SIG-M5 (cell line): ENCODE measurements at regions not wholly inside any gene's neighbourhood (a gene's known extent, or its start where the extent isn't known, plus 50 kb on each side); places are given as distances from the start of the nearest gene placed in this dataset.

Experiments
- DNase-seq: peaks from one replicate; lab custom pipeline; 2025; lab: John Stamatoyannopoulos, UW

DNA sequence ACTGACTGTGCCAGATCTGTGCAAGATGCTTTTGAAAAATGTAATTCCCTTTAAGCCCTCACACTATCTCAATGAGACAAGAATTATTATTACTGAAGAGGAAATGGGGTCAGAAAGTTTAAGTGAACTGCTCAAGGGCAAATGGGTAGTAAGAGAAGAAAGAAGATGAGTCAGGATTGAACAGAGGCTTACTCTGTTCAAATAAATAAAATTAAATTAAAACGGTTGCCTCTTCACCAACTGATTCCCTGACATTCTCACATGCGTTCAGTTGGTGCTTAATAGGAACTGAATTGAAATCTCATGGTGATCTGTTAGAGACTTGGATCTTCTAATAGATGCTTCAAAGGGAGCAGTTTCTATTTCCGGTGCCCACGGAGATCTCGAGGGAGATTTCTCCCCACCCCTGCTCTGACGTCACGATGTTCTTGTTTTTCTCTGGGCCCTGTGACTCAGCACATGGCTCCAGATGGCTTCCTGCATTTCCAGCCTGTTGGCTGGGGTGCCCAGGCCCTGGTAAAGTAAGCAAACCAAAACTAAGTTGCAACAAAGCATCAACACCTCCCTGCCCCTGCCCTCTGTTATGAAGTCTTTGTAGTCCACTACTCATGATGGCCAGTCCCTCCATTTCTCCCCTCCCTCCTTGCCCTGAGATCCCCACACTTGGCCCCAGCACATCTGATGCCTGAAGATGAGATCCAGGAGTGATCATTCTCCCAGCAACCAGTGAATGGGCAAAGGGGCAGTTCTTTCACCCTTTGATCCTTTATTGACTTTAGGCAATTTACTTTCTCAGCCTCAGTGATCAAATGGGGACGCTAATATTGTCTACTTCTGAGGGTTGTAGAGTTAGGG is 106.1 kb upstream of the CPEB4 start:
- no peak for DNase-seq

DNA sequence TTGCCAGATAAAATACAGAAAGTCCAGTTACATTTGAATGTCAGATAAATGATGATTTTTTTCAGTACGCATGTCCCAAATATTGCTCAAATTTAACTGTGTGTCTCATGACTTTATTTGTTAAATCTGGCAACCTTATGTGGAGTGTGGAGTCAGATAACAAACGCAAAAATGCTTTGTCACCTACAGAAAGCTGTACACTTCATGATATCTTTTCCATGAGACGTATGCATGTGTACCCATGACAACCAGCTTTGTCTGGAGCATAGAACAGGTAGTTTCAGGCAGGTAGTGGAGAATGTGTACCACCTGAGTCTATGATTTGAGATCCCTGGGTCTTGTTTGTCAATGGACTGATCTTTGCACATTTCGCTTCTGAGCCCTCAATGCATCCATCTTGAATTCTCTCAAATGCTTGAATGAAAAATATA is 105.5 kb upstream of the CPEB4 start:
- DNase-seq, result no peak

DNA sequence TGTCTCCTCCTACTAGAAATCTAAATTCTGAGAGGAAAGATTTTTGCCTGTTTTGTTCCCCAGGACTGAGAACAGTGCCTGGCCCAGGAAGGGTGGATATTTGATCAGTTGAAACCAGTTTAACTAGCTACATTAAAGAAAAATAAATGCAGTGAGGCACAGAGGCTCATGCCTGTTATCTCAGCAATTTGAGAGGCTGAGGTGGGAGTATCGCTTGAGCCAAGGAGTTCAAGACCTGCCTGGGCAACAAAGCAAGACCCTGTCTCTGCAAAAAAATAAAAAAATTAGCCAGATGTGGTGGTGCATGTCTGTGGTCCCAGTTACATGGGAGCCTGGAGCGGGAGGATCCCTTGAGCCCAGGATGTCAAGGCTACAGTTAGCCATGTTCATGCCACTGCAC is 104.8 kb upstream of the CPEB4 start:
- DNase-seq, result no peak

DNA sequence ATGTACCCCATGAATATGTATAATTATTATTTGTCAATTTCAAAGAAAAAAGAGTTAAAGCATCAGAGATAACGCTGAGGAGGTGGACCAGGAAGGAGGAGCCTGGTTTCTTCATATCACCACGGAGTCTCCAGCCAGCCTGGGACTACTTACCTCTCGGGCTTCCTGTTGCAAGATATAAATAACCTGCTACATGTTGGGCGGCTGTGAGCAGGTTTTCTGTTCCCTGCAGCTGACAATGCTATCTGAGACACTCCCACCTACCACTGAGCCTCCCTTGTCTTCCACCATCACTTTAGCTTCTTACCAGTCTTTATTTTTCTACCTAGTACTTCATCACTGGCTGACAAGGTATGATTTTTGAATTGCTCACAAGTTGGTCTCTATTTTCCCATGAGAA is 102.7 kb upstream of the CPEB4 start:
- DNase-seq, result no peak

DNA sequence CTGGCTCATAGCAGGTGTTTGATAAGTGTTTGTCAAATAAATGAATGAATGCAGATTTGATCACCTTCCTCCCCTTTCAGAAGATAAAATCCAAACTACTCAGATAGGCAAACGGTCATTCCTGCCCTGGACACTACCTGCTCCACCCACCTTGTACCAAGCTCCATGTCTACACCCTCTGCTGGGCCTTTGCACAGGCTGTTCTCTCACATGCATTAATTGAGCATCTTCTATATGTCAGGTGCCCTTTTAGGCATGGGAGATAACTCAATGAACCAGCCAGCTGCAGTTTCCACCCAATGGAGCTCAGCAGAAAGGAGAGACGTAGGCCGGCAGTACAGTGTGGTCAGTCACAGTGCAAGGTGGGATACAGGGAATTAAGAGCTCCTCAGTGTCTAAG is 102.3 kb upstream of the CPEB4 start:
- no peak for DNase-seq

DNA sequence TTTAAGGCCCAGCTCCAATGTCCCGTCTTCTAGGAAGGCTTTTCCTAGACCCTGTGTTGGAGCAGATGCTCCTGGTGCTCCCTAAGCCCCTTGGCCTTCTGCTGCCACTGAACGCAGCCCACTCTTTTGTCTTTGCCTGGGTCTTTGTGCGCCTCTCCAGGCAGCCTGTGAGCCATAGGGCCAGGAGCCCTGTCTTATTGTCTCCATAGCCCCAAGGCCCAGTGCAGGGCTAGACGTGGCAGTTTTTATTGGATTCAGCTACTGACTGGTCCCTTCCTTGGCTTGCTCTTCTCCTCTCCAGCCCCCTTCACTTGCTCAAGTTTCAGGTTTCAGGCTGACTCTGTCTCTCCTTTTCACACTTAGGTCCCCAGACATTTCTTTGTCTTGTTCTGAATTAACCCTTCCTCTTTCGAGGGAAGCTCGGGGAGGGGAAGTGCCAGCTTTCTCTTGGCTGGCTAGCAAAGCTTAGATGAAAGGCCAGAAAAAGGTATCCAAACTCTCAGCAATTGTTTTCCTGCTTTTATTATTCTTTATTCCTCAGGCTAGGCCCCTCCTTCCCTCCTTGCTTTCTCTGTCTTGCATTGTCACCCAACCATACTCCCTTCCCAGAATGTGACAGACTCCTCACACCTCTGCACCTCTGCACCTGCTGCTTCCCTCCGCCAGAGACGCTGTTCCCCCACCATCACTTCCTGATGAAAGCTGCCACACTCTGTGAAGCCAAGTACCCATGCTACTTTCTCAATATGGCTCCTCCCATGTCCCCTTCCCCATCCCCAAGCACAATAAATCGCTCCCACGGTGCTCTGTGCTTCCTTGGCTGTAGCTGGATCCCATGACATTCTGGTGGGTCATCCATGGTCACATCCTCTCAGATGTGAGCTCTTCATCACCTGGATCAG is 101.6 kb upstream of the CPEB4 start:
- DNase-seq, result no peak

DNA sequence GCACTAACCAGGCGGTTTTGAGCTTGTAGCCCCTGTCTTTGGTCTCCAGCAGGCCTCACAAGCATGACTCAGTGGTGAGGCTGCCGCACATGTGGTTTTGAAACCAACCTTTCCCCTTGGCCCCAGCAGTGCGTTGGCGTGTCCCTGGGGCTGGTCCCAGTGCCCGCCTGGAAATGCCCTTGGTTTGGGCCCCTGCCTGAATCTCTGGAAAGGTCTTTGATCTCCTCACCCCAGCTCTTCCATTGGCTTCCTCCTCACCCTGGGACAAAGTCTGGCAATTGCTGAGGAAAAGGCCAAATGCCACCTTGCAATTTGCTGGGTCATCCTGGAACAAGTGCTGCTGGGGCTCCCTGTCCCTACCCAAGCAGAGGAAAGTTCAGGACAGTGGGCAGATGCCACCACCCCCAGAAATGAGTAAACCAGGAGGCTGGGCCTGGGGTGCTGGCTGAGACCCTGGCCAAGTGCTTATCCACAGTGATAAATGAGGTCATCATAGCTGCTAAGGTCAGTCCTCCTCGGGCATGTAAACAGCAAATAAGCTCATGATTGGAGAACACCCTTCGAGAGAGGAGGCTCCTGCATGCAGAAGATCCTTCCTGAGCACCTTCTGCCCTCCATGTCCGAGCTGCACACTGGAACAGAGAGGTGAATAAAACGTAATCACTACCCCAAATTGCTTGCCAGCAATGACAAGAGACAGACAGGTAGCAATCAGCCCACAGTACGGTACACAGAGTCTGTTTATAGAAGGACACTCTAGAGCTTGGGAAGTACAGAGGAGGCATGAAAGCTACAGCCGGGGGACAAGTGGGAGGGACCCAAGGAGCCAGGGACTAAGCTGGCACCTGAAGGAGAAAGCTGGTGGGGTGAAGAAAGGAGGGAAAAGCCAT is 98.9 kb upstream of the CPEB4 start:
- no peak for DNase-seq

DNA sequence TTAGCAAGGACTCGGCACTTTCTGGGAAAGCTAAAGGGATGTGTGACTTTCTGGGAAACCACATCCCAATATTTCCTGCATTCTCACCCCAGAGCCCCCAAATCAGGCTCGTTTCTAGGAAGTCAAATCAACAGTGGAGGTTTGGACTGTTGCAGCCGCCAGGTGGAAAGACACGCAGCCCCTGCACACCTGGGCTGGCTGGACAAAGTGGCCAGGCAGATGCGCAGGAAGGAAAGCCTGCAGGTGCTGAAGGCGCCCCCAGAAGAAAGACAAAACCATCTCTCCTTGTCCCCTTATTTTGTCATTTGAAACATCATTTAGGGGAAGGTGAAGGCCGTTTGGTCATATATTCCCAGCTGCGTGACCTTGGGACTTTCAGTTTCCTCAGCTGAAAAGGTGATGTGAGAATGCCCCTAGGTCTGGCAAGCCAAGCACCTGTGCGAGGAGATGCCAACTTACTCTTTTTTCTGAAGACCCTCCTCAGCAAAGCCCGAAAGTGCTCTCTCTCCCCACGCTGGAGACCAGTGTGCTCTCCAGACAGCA is 97.9 kb upstream of the CPEB4 start:
- no peak for DNase-seq

DNA sequence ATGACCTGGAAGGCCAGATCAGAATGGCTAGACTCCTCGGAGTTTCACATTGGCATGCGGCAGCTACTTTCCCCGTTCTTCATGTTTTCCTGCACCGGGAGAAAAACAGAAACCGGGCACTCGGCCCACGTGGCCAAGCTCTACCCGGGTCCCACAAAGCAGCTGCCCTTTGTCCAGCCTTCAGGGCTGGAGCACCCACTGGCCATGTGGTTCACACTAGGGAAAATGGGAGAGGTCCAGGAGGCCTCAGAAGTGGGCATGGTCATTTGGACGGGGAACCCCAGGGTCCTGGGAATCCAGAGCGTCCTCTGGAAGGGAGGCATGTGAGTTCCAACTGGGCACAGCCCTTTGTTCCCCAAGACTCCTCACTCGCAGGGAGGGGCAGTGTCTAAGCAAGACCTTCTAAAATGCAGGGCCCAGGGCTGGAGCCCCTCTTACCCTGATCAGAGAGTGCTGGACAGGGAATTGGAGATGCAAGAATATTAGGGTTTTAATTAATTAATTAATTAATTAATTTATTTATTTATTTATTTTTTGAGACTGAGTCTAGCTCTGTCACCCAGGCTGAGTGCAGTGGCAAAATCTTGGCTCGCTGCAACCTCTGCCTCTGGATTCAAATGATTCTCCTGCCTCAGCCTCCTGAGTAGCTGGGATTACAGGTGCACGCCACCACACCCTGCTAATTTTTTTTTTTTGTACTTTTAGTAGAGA is 97.2 kb upstream of the CPEB4 start:
- DNase-seq, result no peak

DNA sequence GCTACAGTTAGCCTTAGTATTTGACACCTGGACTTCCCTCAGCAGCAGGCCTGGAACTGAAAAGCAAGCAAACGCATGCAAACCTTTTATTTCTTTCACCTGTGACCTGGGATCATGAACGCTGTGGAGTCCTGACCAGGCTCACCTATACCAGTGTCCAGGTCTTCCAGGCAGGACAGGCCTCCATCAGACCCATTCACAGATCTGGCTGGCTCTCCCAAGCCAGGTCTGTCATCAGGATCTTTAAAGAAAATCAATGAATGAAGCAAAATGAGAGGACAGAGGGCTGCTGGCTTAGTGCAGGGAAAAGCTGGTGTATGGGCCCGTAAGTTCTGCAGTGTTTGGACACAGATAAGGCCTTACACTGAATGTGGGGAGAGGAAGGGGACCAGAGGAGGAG is 96.3 kb upstream of the CPEB4 start:
- no peak for DNase-seq

DNA sequence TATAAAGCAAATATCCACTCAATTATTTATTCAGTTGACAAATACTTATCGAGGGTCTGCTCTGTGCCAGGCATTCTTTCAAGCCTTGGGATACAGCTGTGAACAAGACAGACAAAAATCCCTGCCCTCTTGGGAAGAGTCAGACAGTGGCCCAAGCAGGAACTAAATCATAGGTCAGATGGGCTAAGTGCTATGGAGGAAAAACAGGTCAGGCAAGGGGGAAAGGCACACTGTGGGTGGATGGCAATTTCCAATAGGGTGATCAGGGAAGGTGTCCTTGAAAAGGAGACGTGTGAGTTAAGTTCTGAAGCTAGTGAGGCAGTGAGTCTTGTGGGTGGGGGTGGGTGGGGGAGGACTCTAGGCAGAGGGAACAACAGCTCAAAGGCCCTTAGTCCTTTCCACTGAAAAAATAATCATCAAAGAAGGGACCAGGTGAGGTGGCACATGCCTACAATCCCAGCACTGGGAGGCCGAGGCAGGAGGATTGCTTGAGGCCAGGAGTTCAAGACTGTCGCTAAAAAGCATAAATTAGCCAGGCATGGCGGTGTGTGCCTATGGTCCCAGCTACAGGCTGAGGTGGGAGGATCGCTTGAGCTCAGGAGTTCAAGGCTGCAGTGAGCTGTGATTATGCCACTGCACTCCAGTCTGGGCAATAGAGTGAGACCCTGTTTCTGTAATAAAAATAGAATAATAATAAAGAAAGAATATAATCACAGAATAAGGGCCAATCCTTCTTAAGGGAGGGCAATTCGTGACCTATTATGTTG is 95.2 kb upstream of the CPEB4 start:
- DNase-seq, result no peak

DNA sequence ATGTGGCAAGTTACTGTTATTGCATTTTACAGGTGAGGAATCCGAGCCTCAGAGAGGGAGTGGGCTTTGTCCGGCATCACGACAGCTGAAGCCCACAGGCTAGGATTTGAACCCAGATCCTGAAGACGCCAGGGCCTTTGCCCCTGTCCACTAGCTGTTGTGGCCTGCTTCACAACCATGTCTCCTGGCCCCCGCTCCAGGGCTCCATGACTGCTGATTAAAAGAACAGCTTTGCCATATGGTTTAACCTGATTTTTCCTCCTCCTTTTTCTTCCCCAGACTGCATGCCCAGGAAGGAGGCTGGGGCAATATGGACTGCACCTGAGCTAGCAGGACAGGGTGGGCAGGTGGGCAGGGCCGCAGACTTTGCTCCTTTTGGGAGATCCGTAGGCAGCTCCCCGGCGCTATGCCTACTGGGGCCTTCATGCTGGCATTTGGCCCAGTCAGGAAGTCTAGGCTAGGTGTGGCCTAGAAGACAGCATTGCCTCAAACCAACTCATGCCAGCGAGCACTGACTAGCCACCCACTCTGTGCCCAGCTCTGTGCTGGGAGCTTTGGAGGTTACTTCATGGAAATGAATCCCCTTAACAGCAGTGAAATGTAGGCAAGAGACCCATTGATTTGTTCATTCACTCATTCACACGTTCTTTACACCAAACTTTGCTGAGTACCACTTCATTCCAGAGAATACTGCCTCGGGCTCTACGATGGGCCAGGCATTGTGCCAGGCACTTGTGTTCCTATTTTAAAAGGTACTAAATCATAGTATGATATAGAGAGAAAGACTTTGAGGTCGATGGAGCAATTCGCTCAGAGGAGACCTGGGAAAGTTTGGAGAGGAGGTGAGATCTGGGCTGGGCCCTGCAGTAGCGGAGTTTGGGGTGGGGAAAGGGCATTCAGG is 94.3 kb upstream of the CPEB4 start:
- no peak for DNase-seq

DNA sequence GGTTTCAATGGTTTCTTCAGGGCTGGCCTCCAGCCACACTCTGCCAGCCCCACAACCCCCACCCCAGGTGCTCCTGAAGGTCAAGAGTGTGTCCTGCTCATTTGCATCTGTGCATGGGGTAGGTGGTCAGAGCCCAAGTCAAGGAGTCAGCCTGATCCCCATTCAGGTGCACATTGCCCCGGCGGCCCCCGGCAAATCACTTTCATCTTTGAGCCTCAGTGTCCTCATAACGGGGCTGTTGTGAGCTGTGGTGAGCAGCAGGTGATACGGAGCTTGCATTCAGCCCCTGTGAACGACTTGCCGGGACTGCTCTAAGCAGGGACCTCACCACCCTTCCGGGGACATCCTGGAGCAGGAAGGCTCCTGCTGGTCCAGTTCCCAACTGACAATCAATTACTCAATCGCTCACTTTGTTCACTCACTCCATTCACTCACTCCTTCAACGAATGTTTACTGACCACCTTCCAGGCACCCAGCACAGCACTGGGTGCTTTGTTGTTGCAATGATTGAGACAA is 93.2 kb upstream of the CPEB4 start:
- DNase-seq, result no peak

DNA sequence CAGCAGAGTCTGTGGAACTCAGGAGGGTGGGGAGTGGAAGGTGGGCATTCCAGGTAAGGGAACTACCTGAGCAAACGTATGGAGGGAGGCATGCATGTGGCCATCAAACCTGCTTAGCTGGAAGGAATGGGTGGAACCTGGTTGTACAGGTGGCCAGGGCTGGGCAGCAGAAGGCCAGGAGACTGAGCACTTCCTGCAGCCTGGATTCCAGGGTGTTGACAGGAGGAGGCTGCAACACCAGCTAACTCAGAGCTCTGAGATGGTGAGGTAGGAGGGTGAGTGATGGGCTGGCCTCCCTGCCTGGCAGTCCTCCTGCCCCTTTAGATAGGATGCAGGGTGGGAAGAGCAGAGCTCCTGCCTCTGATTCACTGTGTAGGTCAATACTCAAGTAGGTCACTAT is 92.5 kb upstream of the CPEB4 start:
- no peak for DNase-seq

DNA sequence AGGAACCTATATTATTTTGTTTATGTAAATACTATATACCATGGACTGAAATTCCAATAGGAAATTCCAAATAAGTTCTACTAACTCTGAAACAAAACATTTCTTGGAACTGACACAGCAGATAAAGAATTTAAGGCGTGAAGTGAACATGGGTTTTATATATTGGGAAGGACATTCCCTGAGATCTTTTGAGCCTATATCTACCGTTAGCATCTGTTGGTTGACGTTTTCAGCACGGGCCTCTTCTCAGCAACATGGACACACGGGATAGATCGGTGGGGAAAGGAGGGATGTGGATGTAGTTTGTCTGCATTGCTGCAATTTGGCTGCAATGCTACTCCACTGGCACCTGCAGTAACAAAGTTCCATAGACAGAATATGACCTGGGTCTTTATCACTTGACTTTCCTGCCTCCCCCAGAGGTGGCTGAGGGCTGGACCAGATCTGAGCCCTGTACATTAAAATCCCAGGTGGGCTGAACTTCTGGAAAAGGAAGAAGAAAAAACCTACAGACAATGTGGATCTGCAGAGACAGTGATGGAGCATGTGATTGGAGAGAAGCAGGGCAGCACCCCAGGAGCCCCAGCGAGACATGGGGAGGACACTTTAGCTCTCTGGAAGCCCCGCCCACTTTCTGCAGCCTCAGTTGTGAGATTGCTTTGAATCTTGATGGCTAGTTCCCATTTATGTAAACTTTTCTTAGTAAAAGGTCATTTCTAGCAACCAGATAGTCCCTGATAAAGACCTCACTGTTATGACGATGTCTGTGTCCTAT is 91.2 kb upstream of the CPEB4 start:
- no peak for DNase-seq

DNA sequence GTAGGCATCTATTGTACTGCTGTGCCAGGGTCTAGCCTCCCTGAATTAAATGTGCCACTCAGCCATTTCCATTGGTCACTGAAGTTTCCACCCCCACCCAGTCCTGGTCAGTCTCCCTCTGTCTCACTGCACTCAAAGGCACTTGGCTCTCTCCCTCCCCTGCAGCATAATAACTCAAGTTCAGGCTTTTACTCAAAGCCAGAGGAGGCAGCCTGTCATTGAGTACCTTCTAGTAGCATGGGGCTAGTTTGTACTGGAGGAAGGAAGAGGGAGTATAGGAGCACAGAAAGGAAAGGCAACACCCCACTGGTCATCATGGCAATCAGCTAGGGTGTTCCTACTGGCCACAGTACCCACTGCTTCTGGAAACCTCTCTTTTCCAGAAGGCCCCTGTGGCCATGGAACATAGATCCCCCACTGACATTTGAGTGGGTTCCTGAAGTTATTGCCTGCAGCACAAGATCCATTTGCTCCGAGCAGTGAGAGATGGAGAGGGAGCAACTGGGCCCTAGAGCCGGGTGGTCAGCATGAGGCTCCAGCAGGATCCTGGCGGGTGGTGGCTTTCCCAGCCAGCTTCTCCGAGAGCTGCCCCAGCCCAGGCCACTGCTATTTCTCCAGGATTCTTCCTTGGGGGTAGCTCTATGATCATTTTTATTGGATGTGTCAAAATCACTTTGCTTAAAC is 89.9 kb upstream of the CPEB4 start:
- DNase-seq, result no peak

DNA sequence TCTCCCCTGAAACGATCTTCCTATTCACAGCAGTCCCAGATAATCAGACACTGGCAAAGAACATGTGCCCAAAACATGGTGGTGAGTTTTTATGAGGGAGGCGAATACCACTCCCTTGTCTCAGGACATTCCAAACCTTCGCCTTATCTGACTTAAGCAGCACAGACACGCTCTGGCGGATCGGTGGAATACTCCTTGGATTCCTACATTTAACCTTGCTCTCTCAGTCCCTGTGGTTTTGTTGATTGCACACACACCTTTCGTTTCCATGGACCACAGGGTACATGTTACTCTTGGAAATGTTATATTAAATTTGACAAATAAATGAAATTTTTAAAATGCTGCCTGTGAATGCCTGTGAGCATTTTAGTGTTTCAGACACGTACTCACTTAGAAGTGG is 87.8 kb upstream of the CPEB4 start:
- DNase-seq, result no peak

DNA sequence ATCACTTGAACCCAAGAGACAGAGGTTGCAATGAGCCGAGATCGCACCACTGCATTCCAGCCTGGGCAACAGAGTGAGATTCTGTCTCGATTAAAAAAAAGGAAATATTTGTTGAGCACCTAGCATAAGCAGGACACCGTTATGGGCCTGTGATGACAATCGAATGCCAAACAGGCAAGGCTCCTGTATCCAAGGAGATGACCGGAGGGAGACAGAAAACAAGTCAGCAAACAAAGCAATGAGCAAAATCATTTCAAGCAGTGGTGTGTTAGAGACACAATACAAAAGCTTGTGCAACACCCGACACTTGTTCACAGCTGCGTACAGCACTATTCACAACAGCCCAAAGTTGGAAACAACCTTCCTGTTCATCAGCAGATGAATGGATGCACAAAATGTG is 87.1 kb upstream of the CPEB4 start:
- DNase-seq, result no peak
